Smooth muscle cell (in vitro differentiated cells): ENCODE measurements at regions not wholly inside any gene's neighbourhood (a gene's known extent, or its start where the extent isn't known, plus 50 kb on each side); places are given as distances from the start of the nearest gene placed in this dataset.

Experiments
- DNase-seq: peaks from one replicate; lab custom pipeline; 2025; ENCODE audit not compliant: unreplicated experiment; lab: John Stamatoyannopoulos, UW
- H2AFZ ChIP-seq: fragments of 200-600 bp; sonication (generic); 2 replicates; pipeline ENCODE4 v1.6.0; 2016; ENCODE audit warnings: antibody characterized with exemption, low read depth, mild to moderate bottlenecking
- H3F3A ChIP-seq: fragments of 200-600 bp; sonication (generic); 2 replicates; pipeline ENCODE4 v1.6.0; 2017; ENCODE audit warnings: antibody characterized with exemption, low read depth
- H3K27ac ChIP-seq: fragments of 200-600 bp; sonication (generic); 2 replicates; pipeline ENCODE4 v1.5.1; 2016; ENCODE audit warnings: low read depth, mild to moderate bottlenecking
- H3K27me3 ChIP-seq: fragments of 200-600 bp; sonication (generic); 2 replicates; pipeline ENCODE4 v1.6.1; 2016; ENCODE audit warnings: low read depth, mild to moderate bottlenecking
- H3K36me3 ChIP-seq: fragments of 200-600 bp; sonication (generic); 2 replicates; pipeline ENCODE4 v1.5.1; 2016; ENCODE audit warnings: low read depth
- H3K4me1 ChIP-seq: fragments of 200-600 bp; sonication (generic); 2 replicates; pipeline ENCODE4 v1.5.1; 2016; ENCODE audit warnings: low read depth
- H3K4me2 ChIP-seq: fragments of 200-600 bp; sonication (generic); 2 replicates; pipeline ENCODE4 v1.6.0; 2016; ENCODE audit warnings: mild to moderate bottlenecking
- H3K4me3 ChIP-seq: fragments of 200-600 bp; sonication (generic); 2 replicates; pipeline ENCODE4 v1.5.1; 2016; ENCODE audit warnings: mild to moderate bottlenecking
- H3K79me2 ChIP-seq: fragments of 200-600 bp; sonication (generic); 2 replicates; pipeline ENCODE4 v1.6.0; 2016; ENCODE audit warnings: low read depth, mild to moderate bottlenecking
- H3K9ac ChIP-seq: fragments of 200-600 bp; sonication (generic); 2 replicates; pipeline ENCODE4 v1.6.0; 2016; ENCODE audit warnings: low read depth
- H3K9me3 ChIP-seq: fragments of 200-600 bp; sonication (generic); replicated peaks from 2 replicates; pipeline ENCODE4 v1.5.1; 2016; ENCODE audit warnings: low read depth
- H4K20me1 ChIP-seq: fragments of 200-600 bp; sonication (generic); 2 replicates; pipeline ENCODE4 v1.6.0; 2016; ENCODE audit warnings: low read depth
- CTCF ChIP-seq: fragments of 200-600 bp; sonication (generic); IDR thresholded peaks from 2 replicates; pipeline ENCODE4 v1.5.1; 2017; ENCODE audit warnings: borderline replicate concordance, mild to moderate bottlenecking, antibody characterized with exemption; ENCODE audit not compliant: insufficient read depth, poor library complexity, severe bottlenecking
- WGBS: methylation state at CpG from one replicate; pipeline ENCODE4 v1.1.7; 2016; ENCODE audit warnings: low lambda C conversion rate; 5-methylcytosine and 5-hydroxymethylcytosine counted together

- DNase-seq = no peak
- Histone ChIP-seq H3K9me3 (no peaks in the 10 kb centered on the region), H3K79me2 (no peaks in the 10 kb centered on the region), H3K27me3 (no peaks in the 10 kb centered on the region), H3K4me2 (no peak overlapping the region), H3K4me3 (no peak overlapping the region), H3F3A (no peaks in the 10 kb centered on the region), H4K20me1 (no peaks in the 10 kb centered on the region), H3K9ac (no peak overlapping the region), H3K4me1 (no peaks in the 10 kb centered on the region), H3K36me3 (no peaks in the 10 kb centered on the region), H2AFZ (no peak overlapping the region), H3K27ac (no peak overlapping the region)
- TF ChIP-seq CTCF = no peak
- WGBS = 95% methylated on average over 7 of the region's 7 CpGs
Observed at GRCh38 chr12:111057701-111058425, 137.5 kb upstream of the MYL2 start.

DNA sequence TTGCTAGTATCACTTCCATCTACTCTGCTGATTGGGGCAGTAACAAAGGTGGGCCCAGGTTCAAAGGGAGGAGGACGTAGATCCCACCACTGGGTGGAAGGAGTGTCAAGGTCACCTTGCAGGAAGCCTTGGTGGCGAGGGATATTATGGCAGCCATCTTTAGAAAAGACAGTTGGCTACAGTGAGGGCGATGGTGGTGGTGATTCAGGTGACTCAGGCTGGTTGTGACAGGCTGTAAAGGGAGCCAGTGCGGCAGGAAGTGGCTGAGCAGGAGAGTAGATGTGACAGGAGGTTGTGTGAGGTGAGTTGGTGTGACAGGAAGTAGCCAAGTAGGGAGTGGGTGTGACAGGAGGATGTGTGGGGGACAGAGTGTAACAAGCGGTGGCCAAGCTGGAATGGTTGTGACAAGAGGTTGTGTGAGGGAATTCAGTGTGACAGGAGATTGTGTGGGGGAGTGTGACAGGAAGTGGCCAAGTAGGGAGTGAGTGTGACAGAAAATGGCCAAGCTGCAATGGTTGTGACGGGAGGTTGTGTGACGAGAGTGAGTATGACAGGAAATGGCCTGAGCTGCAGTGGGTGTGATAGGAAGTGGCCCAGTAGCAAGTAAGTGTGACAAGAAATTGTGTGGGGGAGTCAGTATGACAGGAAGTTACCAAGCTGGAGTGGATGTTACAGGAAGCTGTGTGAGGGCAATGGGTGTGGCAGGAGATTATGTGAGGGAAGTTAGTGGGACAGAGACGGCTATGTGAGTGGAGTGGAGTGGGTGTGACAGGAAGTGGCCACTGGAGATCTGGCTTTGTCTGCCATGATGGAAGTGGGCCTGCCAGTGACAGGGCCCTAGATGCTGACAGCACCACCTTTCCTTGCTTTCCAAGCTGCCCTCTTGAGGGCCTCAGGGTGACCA, 136.5 kb upstream of the MYL2 start:
- Histone ChIP-seq H3K4me2 (no peak overlapping the region), H3F3A (no peaks in the 10 kb centered on the region), H4K20me1 (no peaks in the 10 kb centered on the region), H3K4me3 (no peak overlapping the region), H3K4me1 (no peaks in the 10 kb centered on the region), H3K79me2 (no peaks in the 10 kb centered on the region), H3K27me3 (no peaks in the 10 kb centered on the region), H2AFZ (no peak overlapping the region), H3K27ac (no peak overlapping the region), H3K36me3 (no peaks in the 10 kb centered on the region), H3K9me3 (no peaks in the 10 kb centered on the region), H3K9ac (no peak overlapping the region)
- WGBS = 78% methylated on average over 8 of the region's 8 CpGs
- no peak for DNase-seq
- no peak for TF ChIP-seq CTCF

DNA sequence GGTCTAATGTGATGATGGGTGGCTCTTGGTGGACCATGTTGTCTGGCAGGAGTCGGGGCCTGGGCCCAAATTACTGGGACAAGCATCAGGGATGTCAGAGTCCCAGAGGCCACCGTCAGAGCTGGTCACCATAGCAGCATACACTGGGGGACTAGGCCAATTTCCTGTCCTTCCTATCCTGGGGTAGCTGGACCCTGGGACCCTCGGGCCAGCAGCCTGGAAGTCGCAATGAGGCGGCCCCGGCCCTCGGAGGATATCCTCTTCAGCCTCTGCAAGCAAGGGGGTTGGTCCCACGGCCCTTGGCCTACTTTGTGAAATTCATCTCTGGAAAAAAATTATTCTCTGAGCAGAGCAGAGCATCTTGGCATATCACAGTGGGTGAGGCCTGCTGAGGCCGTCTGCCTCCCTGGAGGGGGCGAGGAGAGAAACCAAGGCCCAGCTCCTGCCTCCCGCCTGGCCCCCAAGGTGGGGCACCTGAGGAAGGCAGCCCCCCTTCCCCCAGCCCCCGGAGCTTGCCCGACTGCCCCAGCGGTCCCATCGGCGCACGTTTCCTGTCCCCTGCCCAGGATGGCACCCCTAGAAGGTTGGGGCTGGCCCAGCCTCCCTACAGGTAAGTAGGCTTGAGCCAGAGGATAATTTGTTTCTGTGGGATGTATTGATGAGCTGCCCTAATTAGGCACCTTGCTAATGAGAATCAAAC, 135.0 kb upstream of the MYL2 start:
- no peak for TF ChIP-seq CTCF
- peaks cover 8% of the 10 kb centered on the region for H3K27me3 ChIP-seq
- no peak overlapping the region for H3K27ac ChIP-seq
- DNase-seq = no peak
- H4K20me1 ChIP-seq = no peaks in the 10 kb centered on the region
- 97% methylated on average over 12 of the region's 17 CpGs for WGBS
- no peaks in the 10 kb centered on the region for H3F3A ChIP-seq
- H3K4me2 ChIP-seq = no peak overlapping the region
- no peaks in the 10 kb centered on the region for H3K4me1 ChIP-seq
- H3K79me2 ChIP-seq = no peaks in the 10 kb centered on the region
- no peak overlapping the region for H3K9ac ChIP-seq
- no peaks in the 10 kb centered on the region for H3K9me3 ChIP-seq
- no peak overlapping the region for H2AFZ ChIP-seq
- H3K4me3 ChIP-seq = no peak overlapping the region
- H3K36me3 ChIP-seq = no peaks in the 10 kb centered on the region
